Gastroesophageal sphincter (tissue), 4 donors: ENCODE measurements at regions not wholly inside any gene's neighbourhood (a gene's known extent, or its start where the extent isn't known, plus 50 kb on each side); places are given as distances from the start of the nearest gene placed in this dataset.

Experiments used
- ATAC-seq: fragments of 150-250 bp; one replicate; pipeline ENCODE4 v1.9.1; 2016; ENCODE audit warnings: mild to moderate bottlenecking, moderate library complexity
- H3K27ac ChIP-seq, 4 donors: fragments of 200-600 bp; sonication (generic) in 3 of 4; 1 replicate in 3 of 4; 2 replicates in 1 of 4; pipeline ENCODE4 v1.5.1; 2016 to 2019
- H3K27me3 ChIP-seq: fragments of 200-600 bp; sonication (generic); one replicate; pipeline ENCODE4 v1.5.1; 2019
- H3K36me3 ChIP-seq, 2 donors: fragments of 200-600 bp; sonication (generic); one replicate each; pipeline ENCODE4 v1.5.1; 2019; ENCODE audit warnings: control low read depth in 1 of 2
- H3K4me1 ChIP-seq, 3 donors: fragments of 200-600 bp; sonication (generic); 1 replicate in 2 of 3; 2 replicates in 1 of 3; pipeline ENCODE4 v1.5.1; 2016 to 2019; ENCODE audit warnings: control low read depth in 2 of 3
- H3K4me3 ChIP-seq, 2 donors: fragments of 200-600 bp; sonication (generic); one replicate each; pipeline ENCODE4 v1.5.1; 2019; ENCODE audit warnings: mild to moderate bottlenecking in 1 of 2, moderate library complexity in 1 of 2
- H3K9me3 ChIP-seq, 3 donors: fragments of 200-600 bp; sonication (generic); one replicate each; pipeline ENCODE4 v1.5.1; 2017 to 2019; ENCODE audit warnings: control low read depth in 2 of 3
- CTCF ChIP-seq, 4 experiments: fragments of 200-600 bp in 2 of 4; fragments of 450-650 bp in 2 of 4; sonication (generic) in 1 of 4; IDR thresholded peaks; one replicate each; pipeline ENCODE4 v1.5.1; 2017 to 2019; ENCODE audit warnings: antibody characterized with exemption in 4 of 4, mild to moderate bottlenecking in 2 of 4, moderate library complexity in 2 of 4
- EP300 ChIP-seq: sonication (generic); formaldehyde crosslinking; IDR thresholded peaks from one replicate; pipeline ENCODE4 v1.6.1; 2017; ENCODE audit warnings: antibody characterized with exemption, mild to moderate bottlenecking
- POLR2A ChIP-seq, 2 donors: fragments of 450-650 bp; IDR thresholded peaks; one replicate each; pipeline ENCODE4 v1.6.1; 2017; ENCODE audit warnings: antibody characterized with exemption in 2 of 2, mild to moderate bottlenecking in 2 of 2, moderate library complexity in 1 of 2
- POLR2AphosphoS5 ChIP-seq: sonication (generic); formaldehyde crosslinking; IDR thresholded peaks from one replicate; pipeline ENCODE4 v1.6.1; 2017; ENCODE audit warnings: antibody characterized with exemption
- WGBS, 2 donors: methylation state at CpG; one replicate each; pipeline ENCODE4 v1.1.5; 2018; ENCODE audit warnings: low coverage in 1 of 2; 5-methylcytosine and 5-hydroxymethylcytosine counted together

GRCh38 chr5:82603033-82603987 is 325.2 kb upstream of the RPS23 start:
- Histone ChIP-seq H3K4me1 (no peaks in the 10 kb centered on the region), H3K9me3 (peaks cover 0 to 17% (median 0%) of the 10 kb centered on the region in 3 donors), H3K36me3 (no peaks in the 10 kb centered on the region), H3K27me3 (no peaks in the 10 kb centered on the region), H3K4me3 (no peak overlapping the region), H3K27ac (no peak overlapping the region)
- 79 to 80% methylated on average over 6 to 8 of the region's 8 CpGs for WGBS, 2 donors
- TF ChIP-seq CTCF (IDR thresholded peaks at IDR 0.05) = no peak
- TF ChIP-seq POLR2A (IDR thresholded peaks at IDR 0.05) = no peak
- no peak for TF ChIP-seq EP300
- TF ChIP-seq POLR2AphosphoS5 = no peak
- ATAC-seq = no peak

- Histone ChIP-seq H3K9me3 (peaks cover 0 to 10% (median 0%) of the 10 kb centered on the region in 3 donors), H3K4me3 (no peak overlapping the region), H3K27ac (no peak overlapping the region), H3K27me3 (no peaks in the 10 kb centered on the region), H3K36me3 (no peaks in the 10 kb centered on the region), H3K4me1 (no peaks in the 10 kb centered on the region)
- ATAC-seq = no peak
- TF ChIP-seq CTCF (IDR thresholded peaks at IDR 0.05) (no peak), POLR2AphosphoS5 (no peak), EP300 (no peak), POLR2A (IDR thresholded peaks at IDR 0.05) (no peak)
- WGBS, 2 donors = 100% methylated on average over 1 of the region's 1 CpG
Observed at GRCh38 chr5:82601861-82602260, 323.7 kb upstream of the RPS23 start.

- Histone ChIP-seq H3K27ac (no peak overlapping the region), H3K27me3 (no peaks in the 10 kb centered on the region), H3K9me3 (peaks cover 0 to 7% (median 0%) of the 10 kb centered on the region in 3 donors), H3K4me1 (no peaks in the 10 kb centered on the region), H3K4me3 (no peak overlapping the region), H3K36me3 (no peaks in the 10 kb centered on the region)
- no peak for TF ChIP-seq POLR2AphosphoS5
- no peak for TF ChIP-seq EP300
- no peak for TF ChIP-seq CTCF (IDR thresholded peaks at IDR 0.05)
- TF ChIP-seq POLR2A (IDR thresholded peaks at IDR 0.05) = no peak
- ATAC-seq = no peak
- WGBS, 2 donors = 83 to 90% methylated on average over 3 of the region's 3 CpGs
Observed at GRCh38 chr5:82601077-82601476, 322.9 kb upstream of the RPS23 start.

- no peak for ATAC-seq
- Histone ChIP-seq H3K4me3 (no peak overlapping the region), H3K27me3 (no peaks in the 10 kb centered on the region), H3K36me3 (no peaks in the 10 kb centered on the region), H3K4me1 (no peaks in the 10 kb centered on the region), H3K9me3 (no peaks in the 10 kb centered on the region), H3K27ac (no peak overlapping the region)
- 38 to 48% methylated on average over 1 of the region's 1 CpG for WGBS, 2 donors
- TF ChIP-seq POLR2AphosphoS5 = no peak
- no peak for TF ChIP-seq EP300
- no peak for TF ChIP-seq CTCF (IDR thresholded peaks at IDR 0.05)
- TF ChIP-seq POLR2A (IDR thresholded peaks at IDR 0.05) = no peak
Observed at GRCh38 chr5:82599692-82600091, 321.5 kb upstream of the RPS23 start.

GRCh38 chr5:82599030-82599429 is 320.9 kb upstream of the RPS23 start:
- H3K36me3 ChIP-seq = no peaks in the 10 kb centered on the region
- no peak for TF ChIP-seq POLR2AphosphoS5
- no peak for TF ChIP-seq POLR2A (IDR thresholded peaks at IDR 0.05)
- no peak for TF ChIP-seq EP300
- TF ChIP-seq CTCF (IDR thresholded peaks at IDR 0.05) = no peak
- H3K9me3 ChIP-seq = no peaks in the 10 kb centered on the region
- WGBS, 2 donors = 50 to 100% methylated on average over 1 of the region's 1 CpG
- no peak for ATAC-seq
- no peak overlapping the region for H3K4me3 ChIP-seq
- H3K27me3 ChIP-seq = no peaks in the 10 kb centered on the region
- no peaks in the 10 kb centered on the region for H3K4me1 ChIP-seq
- no peak overlapping the region for H3K27ac ChIP-seq
